SW480 (cell line): ENCODE measurements at regions not wholly inside any gene's neighbourhood (a gene's known extent, or its start where the extent isn't known, plus 50 kb on each side); places are given as distances from the start of the nearest gene placed in this dataset.
"Not testable (repeated sequence)": the region's sequence is repeated elsewhere in the genome, so short reads cannot be mapped to it uniquely, and the experiment has no call there.

Experiments
- DNase-seq: peaks from one replicate; pipeline ENCODE4 v3.0.0-alpha.2; 2016; ENCODE audit warnings: low spot score

- DNase-seq, result peak; percentile 68
Measured at GRCh38 chr7:80018941-80019808, 115.5 kb upstream of the GNAI1 start.

GRCh38 chr7:80017101-80017698, 117.4 kb upstream of the GNAI1 start:
- DNase-seq, result no peak

GRCh38 chr7:80014511-80014910, 120.1 kb upstream of the GNAI1 start:
- peak; percentile 30 for DNase-seq

GRCh38 chr7:80008039-80008438, 126.6 kb upstream of the GNAI1 start:
- DNase-seq, result no peak

GRCh38 chr7:80002865-80003264, 131.8 kb upstream of the GNAI1 start:
- DNase-seq, result no peak

- DNase-seq, result no peak
Measured at GRCh38 chr7:79998363-79998762, 136.3 kb upstream of the GNAI1 start.

GRCh38 chr7:79997345-79997744, 137.3 kb upstream of the GNAI1 start:
- no peak for DNase-seq

- not testable (repeated sequence) for DNase-seq
Measured at GRCh38 chr7:79995741-79996140, 138.9 kb upstream of the GNAI1 start.

- DNase-seq, result no peak
Measured at GRCh38 chr7:79988653-79989052, 146.0 kb upstream of the GNAI1 start.

- DNase-seq, result no peak
Measured at GRCh38 chr7:79984210-79984609, 150.4 kb upstream of the GNAI1 start.

- DNase-seq, result no peak
Measured at GRCh38 chr7:79982141-79982770, 152.4 kb upstream of the GNAI1 start.

GRCh38 chr7:79980376-79980775, 154.3 kb upstream of the GNAI1 start:
- no peak for DNase-seq

- DNase-seq, result no peak
Measured at GRCh38 chr7:79979437-79979836, 155.2 kb upstream of the GNAI1 start.

GRCh38 chr7:79977481-79977880, 157.2 kb upstream of the GNAI1 start:
- no peak for DNase-seq

- not testable (repeated sequence) for DNase-seq
Measured at GRCh38 chr7:79976711-79977020, 158.0 kb upstream of the GNAI1 start.

GRCh38 chr7:79975986-79976710, 158.5 kb upstream of the GNAI1 start:
- DNase-seq, result not testable (repeated sequence)

- no peak for DNase-seq
Measured at GRCh38 chr7:79973455-79973854, 161.2 kb upstream of the GNAI1 start.

- no peak for DNase-seq
Measured at GRCh38 chr7:79971058-79971457, 163.6 kb upstream of the GNAI1 start.

- no peak for DNase-seq
Measured at GRCh38 chr7:79968894-79969293, 165.7 kb upstream of the GNAI1 start.

GRCh38 chr7:79968077-79968648, 166.5 kb upstream of the GNAI1 start:
- no peak for DNase-seq

- DNase-seq, result no peak
Measured at GRCh38 chr7:79965946-79966345, 168.7 kb upstream of the GNAI1 start.

- no peak for DNase-seq
Measured at GRCh38 chr7:79964463-79964862, 170.2 kb upstream of the GNAI1 start.
